HG03095 (cell line): ENCODE measurements at regions not wholly inside any gene's neighbourhood (a gene's known extent, or its start where the extent isn't known, plus 50 kb on each side); places are given as distances from the start of the nearest gene placed in this dataset.

Source experiments
- ATAC-seq: cut with Tn5 transposase; IDR thresholded peaks from one replicate; pipeline ENCODE4 v1.9.1; 2021; ENCODE audit warnings: moderate library complexity; ENCODE audit not compliant: unreplicated experiment

DNA sequence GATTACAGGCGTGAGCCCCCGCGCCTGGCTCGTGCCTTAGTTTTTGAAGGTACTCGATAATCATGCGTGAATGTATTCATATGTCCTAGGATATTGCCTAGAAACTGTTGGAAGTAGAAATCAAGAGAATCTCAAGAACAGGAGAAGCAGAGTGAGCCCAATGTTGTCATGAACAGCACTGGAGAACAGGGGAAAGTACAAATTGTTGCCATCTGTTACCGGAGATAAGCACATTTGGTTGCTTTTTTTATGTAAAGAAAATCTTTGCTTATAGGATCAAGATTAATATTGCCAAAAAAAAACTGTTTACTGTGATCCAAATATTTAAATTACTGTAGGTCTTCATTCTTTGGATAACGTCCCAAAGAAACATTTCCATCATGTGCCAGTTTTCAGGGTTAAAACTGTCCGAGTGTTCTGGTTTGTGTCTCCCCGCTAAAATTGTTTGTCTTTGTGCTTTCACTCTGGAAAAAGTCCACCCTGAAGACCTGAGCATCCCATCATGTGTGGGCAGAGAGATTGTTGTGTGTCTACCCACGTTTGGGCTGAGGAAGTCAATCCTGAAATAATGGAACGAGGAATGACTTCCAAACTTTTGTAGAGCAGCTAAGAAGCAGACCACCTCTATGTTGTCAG is 95.7 kb upstream of the CELF2 start:
- no peak for ATAC-seq

DNA sequence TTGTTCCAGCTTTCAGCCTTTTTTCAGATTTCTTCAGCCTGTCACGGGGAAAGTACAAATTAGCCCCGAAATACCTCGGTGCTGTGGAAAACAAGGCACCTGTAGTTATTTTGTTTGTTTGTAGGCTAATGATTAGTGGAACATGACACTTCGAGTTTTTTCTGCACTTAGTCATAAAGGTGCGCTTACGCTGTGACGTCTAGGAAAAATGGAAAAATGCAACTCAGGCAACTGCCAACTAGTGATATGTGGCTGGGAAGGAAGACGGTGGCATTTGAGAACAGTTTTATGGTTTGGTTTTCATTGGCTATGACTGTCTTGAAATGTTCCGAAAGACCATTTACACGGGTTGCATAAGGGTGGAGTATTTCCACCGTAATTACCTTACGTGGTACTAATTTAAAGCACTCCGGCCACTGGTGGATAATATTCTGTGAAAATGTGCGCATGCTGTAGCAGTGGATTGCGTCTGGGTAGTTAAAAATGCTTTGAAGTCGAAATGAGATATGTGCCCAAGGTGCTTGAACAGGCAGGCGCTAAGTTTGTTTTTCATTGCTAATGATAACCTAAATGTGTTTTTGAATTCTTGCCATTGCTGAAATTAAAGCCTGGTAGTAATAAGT is 94.5 kb upstream of the CELF2 start:
- ATAC-seq: no peak

DNA sequence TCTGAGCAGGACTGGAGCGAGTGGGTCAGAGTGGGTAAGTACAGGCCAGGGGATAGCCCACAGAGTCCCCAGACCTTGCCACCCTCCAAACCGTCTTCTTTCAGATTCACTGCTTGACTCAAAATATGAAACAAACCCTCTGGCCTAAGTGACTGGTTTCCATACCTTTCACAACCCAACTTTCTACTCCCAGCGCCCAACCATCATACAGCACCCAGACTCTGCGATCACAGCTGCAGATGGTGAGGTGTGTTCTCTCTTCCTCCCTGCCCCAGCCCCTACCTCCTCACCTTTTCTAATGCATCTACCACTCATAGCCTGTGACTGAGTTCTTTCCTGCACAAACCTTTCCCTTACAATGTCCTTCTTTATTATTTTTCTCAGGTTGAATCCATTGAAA is 92.0 kb upstream of the CELF2 start:
- no peak for ATAC-seq

DNA sequence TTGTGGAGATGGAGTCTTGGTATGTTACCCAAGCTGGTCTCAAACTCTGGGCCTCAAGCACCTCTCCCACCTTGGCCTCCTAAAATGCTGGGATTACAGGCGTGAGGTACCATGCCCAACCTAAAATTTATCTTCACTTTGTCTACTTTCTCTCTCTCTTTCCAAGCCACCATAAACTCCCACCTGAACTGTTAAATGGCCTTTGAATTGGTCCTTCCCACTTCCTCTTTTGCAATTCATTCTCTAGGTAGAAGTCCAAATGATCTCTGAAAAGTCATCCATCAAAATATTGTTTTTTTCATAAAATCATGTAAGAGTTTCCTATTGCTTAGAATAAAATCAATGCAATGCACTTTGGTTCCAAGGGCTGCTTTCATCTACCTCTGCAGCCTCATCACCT is 90.1 kb upstream of the CELF2 start:
- ATAC-seq: no peak

DNA sequence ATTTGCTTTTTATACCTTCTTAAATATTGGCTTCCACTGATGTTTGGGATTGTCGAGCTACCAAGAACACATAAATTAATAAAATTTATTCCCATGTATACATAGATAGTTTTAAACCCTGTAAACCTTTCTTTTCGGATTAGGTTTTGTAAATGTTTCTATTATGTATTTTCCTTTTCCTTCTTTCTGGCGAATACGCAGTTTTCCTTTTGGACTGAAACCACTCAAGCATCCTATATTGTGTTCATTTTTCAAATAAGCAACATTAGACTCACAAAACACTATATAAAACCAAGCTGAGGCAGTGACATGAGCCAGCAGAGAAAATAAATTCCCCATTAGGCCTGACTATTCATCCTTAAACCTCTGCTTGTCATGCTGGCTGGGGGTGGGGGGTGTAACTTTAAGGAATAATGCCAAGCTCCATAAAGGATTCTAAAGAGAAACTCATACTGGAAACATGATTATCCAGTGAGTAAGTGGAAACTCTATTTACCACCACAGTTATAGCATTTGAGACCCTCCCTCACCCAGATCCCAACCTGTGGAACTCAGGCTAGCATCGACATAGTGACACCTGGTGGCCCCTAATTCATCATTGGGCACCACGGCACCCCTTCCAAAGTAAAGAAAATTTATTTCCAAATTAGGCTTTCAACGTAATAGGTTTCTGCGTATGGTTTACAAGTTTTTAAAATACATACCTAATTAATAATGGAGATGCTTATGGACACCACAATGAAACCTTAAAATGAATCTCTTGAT is 86.5 kb upstream of the CELF2 start:
- ATAC-seq: no peak

GRCh38 chr10:10935032-10935431 is 82.6 kb upstream of the CELF2 start:
- no peak for ATAC-seq

DNA sequence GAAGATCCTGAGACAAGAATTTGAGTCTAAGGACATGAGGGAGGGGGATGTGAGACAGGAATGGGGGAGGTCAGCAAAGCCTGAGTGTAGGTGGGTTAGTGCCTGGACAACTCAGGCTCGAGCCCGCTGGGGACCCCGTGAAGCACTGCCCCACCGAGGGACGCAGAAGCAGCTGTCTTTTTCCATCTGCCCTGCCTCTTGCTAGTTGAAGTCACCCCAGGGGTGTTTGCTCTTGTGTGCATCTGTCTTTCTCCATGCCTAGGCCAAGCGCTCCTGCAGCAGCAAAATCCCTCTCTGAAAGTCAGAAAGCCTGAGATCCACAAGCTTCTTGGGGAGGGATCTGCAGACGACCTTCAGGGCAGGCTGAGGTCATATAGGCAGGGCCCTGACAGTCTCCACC is 79.0 kb upstream of the CELF2 start:
- ATAC-seq: no peak

DNA sequence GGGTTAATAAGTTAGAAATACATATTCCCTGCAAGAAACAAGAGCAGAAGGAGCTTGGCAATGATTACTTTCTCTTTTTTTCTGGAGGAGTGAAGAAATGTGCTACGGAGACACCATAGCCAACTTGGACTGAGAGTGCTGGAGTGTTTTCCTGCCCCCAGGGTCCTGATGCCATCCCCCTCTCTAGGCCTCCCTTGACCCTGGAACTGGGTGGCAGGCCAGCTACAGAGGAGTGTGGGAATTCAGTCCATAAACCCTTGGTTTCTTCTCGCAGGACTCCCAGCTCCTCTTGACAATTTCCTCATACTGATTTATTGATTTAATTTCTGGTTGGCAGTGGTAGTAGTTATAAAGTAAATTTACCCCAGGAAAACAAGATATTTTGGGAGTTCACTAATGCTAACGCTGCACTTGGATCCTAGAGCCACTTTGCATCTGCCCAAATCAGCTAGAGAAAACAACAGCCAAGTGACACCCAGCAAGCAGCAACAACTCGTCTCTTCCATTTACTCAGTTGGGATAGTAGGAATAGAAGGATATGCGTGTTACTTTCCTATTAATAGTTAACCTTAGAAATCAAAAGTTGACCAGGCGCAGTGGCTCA is 76.4 kb upstream of the CELF2 start:
- ATAC-seq: no peak

DNA sequence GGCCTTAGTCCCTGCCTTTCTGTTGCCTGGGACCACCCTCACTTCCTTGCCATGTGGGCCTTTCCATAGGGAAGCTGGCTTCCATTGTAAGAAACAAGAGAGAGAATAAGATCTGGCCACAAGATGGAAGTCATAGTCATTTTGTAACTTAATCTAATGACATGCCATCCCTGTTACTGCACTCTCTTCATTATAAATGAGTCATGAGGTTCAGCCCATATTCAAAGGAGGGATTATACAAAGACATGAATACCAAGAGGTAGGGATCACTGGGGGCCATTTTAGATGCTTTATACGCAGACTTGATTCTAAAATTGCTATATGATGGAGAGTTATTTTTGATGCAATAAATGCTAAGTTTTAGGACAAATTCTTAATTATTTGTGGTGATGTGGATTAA is 75.2 kb upstream of the CELF2 start:
- no peak for ATAC-seq

- no peak for ATAC-seq
Observed at GRCh38 chr10:10946081-10946480, 71.6 kb upstream of the CELF2 start.

- no peak for ATAC-seq
Observed at GRCh38 chr10:10946801-10947200, 70.9 kb upstream of the CELF2 start.

GRCh38 chr10:10951675-10952074 is 66.0 kb upstream of the CELF2 start:
- ATAC-seq: no peak

DNA sequence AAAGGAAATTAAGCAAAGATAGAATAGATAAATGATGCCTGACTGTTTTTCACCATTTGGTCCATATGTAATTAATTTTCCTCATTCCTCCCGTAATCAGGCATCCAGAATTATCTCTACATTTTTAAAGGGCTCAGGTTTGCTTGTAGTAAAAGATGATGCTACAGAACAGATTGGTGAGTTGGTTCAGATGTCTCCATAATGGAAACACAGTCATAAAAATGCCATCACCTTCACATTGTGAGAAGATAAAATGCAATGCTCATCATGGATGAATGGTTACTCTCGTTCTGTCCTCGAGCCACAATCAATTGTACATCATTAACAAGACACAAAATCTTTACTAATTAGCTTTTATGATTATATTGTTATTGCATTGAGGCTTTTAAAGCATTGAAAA is 64.9 kb upstream of the CELF2 start:
- no peak for ATAC-seq

- ATAC-seq: no peak
Observed at GRCh38 chr10:10956681-10957542, 60.8 kb upstream of the CELF2 start.

DNA sequence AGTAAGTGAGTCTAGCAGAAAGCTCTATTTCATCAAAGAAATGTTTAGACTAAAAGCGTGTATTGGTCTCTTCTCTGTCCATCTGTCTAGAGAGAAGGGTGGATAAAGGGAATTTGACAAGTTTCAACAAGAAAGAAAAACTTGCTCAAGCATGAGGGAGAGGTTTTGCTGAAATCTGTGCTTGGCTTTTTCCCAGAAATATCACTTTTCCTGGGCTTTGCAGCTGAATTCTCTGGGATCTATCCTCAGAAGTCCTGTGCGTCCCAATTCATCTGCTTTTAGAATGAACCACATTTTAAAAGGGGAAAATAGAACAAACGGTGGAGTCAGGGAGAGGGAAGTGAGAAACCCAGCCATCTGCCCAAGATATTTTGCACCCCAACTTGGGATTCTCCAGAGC is 59.6 kb upstream of the CELF2 start:
- ATAC-seq: no peak

- no peak for ATAC-seq
Observed at GRCh38 chr10:10959666-10960065, 58.0 kb upstream of the CELF2 start.

DNA sequence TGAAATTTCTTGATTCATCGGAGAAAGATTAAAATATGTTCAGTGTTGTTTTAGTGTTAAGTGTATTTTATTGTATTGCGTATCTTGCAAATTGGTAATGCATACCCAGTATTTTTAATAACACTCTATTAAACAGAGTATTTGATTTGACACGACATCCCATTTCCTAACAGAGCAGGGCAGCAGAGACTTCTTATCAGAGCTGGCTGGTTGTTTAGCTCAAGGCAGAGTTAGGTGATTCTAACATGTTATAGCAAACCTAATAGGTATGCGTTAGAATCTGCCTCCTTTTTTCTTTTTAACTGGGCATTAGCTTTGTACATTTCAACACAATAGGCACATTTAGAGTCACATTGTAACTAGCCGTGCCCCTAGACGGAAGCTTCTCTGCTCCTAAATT is 57.1 kb upstream of the CELF2 start:
- ATAC-seq: no peak

DNA sequence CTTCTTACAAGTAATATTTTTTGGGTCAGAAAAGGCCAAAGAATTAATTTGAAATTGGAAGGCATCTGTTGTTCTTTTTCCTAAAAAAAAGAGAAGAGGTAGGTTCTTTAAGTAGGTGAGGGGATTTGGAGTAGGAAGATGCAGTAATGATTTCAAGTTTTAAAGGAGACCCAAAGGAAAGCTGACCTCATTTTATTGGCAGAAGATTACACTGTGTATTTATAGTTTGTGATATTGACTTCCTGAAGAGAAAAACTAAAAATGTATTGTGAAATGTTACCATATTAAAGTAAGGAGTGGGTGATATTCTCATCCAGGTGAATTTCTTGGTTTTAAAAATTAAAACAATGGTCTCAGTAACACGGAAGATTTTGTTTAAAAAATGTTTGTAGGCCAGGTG is 56.6 kb upstream of the CELF2 start:
- ATAC-seq: no peak

DNA sequence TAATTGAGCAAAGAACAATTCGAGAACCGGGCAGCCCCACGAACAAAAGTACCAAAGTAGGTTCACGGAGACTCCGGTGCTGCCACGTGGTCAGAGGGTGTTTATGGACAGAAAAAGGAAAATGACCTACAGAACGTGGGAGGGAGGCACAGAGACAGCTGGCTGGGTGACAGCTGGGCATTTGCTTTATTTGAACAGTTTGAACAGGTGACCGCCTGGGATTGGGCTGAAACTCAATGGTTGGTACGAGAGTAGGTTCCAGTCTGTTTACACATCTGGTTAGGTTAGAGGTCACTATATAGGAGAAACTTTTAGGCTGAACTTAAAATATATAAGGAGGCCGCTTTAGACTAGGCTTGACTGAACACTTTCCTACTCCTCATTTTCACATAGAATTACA is 50.6 kb upstream of the CELF2 start:
- no peak for ATAC-seq

DNA sequence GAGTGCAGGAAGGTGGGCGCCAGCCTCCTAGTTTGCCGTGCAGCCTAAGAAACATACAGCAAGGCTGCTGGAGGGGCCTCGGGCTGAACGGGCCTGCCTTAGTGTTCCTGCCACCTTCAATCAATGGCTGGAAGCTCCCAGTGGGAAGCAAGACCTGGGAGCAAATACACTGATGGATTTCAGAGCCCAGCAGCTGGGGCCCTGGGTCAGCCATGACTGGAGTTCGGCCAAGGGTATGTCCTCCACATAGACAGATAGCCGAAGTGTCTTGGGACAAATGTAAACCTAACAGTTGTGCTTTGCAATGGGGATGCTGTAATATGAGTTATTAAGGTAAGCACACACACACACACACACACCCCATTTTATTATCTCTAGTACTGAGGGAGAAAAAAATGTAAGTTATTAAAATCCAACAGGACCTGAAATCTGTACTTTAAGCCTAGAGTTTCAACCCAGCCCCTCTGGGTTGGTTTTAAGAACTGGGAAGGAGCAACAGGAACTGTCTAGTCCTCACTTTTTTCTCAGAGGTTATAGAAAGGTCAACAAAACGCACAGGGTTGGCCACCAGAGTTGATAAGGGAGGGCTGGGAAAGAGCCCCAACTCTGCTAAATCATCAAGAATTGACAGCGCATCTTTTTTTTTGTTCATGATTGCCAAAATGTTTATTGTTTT is 50.0 kb upstream of the CELF2 start:
- ATAC-seq: no peak
